Effector memory CD8-positive, alpha-beta T cell (primary cell): ENCODE measurements at regions not wholly inside any gene's neighbourhood (a gene's known extent, or its start where the extent isn't known, plus 50 kb on each side); places are given as distances from the start of the nearest gene placed in this dataset.

Experiments used
- ATAC-seq: fragments of 150-1000 bp; cut with Tn5 transposase; replicated peaks from 2 replicates; pipeline ENCODE4 v1.10.0; 2021; ENCODE audit warnings: mild to moderate bottlenecking, moderate library complexity
- DNase-seq, 3 experiments: peaks; one replicate each; pipeline ENCODE4 v3.0.0; 2021
- H3K27ac Mint-ChIP-seq, 2 donors: one replicate each; pipeline ENCODE4 v1.8.0; 2022; ENCODE audit warnings: mild to moderate bottlenecking in 2 of 2, mixed read lengths in 2 of 2, moderate library complexity in 2 of 2
- H3K27me3 Mint-ChIP-seq, 2 donors: one replicate each; pipeline ENCODE4 v1.8.0; 2022; ENCODE audit warnings: mixed read lengths in 2 of 2
- H3K36me3 Mint-ChIP-seq: one replicate; pipeline ENCODE4 v1.8.0; 2022; ENCODE audit warnings: mild to moderate bottlenecking, moderate library complexity, mixed read lengths; ENCODE audit not compliant: insufficient read depth
- H3K4me1 Mint-ChIP-seq, 2 donors: one replicate each; pipeline ENCODE4 v1.8.0; 2022; ENCODE audit warnings: low read depth in 2 of 2, mixed read lengths in 2 of 2
- H3K4me3 Mint-ChIP-seq, 2 donors: one replicate each; pipeline ENCODE4 v1.8.0; 2022; ENCODE audit warnings: mild to moderate bottlenecking in 2 of 2, mixed read lengths in 2 of 2, moderate library complexity in 2 of 2
- H3K9me3 Mint-ChIP-seq, 2 donors: one replicate each; pipeline ENCODE4 v1.8.0; 2022; ENCODE audit warnings: mixed read lengths in 2 of 2

GRCh38 chr5:74032617-74033016 lies 406.6 kb downstream of the ARHGEF28 start:
- H3K27ac Mint-ChIP-seq, result no peak overlapping the region
- H3K4me3 Mint-ChIP-seq, result no peak overlapping the region
- H3K36me3 Mint-ChIP-seq, result no peaks in the 10 kb centered on the region
- ATAC-seq (no peak), DNase-seq (no peak)
- H3K4me1 Mint-ChIP-seq, result peaks cover 5 to 7% of the 10 kb centered on the region in 2 donors
- peaks cover 11 to 25% of the 10 kb centered on the region in 2 donors for H3K27me3 Mint-ChIP-seq
- no peaks in the 10 kb centered on the region for H3K9me3 Mint-ChIP-seq

DNA sequence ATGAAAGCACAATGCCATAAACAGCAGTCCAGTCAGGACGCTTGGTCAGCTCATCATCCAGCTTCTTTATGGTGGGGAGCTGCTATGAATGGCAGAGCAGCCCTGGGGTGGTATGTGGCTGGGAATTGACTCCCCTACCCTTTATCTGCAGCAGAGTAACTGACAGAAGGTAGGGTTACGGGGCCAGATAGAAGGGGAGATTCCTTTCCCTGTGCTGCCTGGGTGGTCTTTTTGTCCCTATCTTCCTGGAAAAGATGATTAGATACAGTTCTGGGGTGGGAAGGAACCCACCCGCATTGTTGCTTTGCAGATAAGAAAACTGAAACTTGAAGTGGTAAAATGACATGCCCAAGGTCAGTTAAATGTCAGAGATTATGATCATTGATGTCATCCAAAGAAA lies 405.5 kb downstream of the ARHGEF28 start:
- DNase-seq, result no peak
- no peak overlapping the region for H3K27ac Mint-ChIP-seq
- no peak for ATAC-seq
- peaks cover 5 to 7% of the 10 kb centered on the region in 2 donors for H3K4me1 Mint-ChIP-seq
- no peaks in the 10 kb centered on the region for H3K9me3 Mint-ChIP-seq
- H3K4me3 Mint-ChIP-seq, result no peak overlapping the region
- peaks cover 11 to 25% of the 10 kb centered on the region in 2 donors for H3K27me3 Mint-ChIP-seq
- no peaks in the 10 kb centered on the region for H3K36me3 Mint-ChIP-seq

- ATAC-seq (no peak), DNase-seq (no peak)
- H3K4me3 Mint-ChIP-seq, result no peak overlapping the region
- H3K27me3 Mint-ChIP-seq, result peaks cover 11 to 25% of the 10 kb centered on the region in 2 donors
- no peaks in the 10 kb centered on the region for H3K9me3 Mint-ChIP-seq
- no peak overlapping the region for H3K27ac Mint-ChIP-seq
- H3K36me3 Mint-ChIP-seq, result no peaks in the 10 kb centered on the region
- peaks cover 3 to 5% of the 10 kb centered on the region in 2 donors for H3K4me1 Mint-ChIP-seq
Observed at GRCh38 chr5:74030821-74031220, 404.8 kb downstream of the ARHGEF28 start.

DNA sequence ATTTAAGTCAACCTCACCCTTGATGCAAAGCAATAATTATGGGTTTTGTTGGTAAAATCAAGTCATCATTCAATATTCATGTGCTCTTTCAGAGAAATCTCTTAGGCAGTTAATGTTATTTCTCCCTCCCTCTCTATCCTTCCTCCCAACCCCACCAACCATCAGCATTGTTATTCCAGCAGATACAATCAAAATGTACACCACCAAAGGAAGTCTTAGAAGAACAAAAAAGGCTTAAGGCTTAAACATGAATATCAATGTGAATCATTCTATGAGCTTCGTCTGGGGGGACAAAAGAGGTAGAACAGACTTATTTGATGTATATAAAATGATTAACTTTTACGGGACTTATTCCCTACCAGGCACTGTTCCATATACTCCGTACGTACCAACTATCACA lies 404.4 kb downstream of the ARHGEF28 start:
- no peak for ATAC-seq

DNA sequence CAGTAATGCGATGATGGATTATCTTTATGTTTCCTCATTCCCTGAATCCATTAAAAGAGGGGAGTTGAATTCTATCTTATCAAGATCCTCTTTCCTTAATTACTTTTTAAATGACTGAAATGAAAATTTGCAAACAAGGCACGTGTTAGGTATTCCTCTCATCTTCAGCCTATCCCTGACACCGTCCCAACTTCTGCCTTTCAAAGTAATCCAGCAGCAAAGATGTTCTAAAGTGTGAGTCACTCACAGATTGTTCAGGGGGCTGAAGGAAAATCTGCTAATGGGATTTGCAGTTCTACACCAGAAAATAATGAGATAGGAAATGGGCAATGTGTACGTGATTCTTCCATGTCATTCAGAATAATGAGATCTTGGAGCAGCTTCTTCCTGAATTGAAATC lies 403.0 kb downstream of the ARHGEF28 start:
- Mint-ChIP-seq H3K27me3 (peaks cover 11 to 25% of the 10 kb centered on the region in 2 donors), H3K27ac (no peak overlapping the region), H3K36me3 (no peaks in the 10 kb centered on the region), H3K9me3 (no peaks in the 10 kb centered on the region), H3K4me3 (no peak overlapping the region), H3K4me1 (no peaks in the 10 kb centered on the region)
- ATAC-seq (no peak), DNase-seq (no peak)

More for the DNA sequence above, 404.4 kb downstream of the ARHGEF28 start:
- Mint-ChIP-seq H3K4me1 (peaks cover 3 to 5% of the 10 kb centered on the region in 2 donors), H3K36me3 (no peaks in the 10 kb centered on the region), H3K9me3 (no peaks in the 10 kb centered on the region), H3K27me3 (peaks cover 11 to 25% of the 10 kb centered on the region in 2 donors), H3K27ac (no peak overlapping the region), H3K4me3 (no peak overlapping the region)
- DNase-seq, result no peak

GRCh38 chr5:74028406-74028805 lies 402.4 kb downstream of the ARHGEF28 start:
- no peaks in the 10 kb centered on the region for H3K4me1 Mint-ChIP-seq
- ATAC-seq, result no peak

DNA sequence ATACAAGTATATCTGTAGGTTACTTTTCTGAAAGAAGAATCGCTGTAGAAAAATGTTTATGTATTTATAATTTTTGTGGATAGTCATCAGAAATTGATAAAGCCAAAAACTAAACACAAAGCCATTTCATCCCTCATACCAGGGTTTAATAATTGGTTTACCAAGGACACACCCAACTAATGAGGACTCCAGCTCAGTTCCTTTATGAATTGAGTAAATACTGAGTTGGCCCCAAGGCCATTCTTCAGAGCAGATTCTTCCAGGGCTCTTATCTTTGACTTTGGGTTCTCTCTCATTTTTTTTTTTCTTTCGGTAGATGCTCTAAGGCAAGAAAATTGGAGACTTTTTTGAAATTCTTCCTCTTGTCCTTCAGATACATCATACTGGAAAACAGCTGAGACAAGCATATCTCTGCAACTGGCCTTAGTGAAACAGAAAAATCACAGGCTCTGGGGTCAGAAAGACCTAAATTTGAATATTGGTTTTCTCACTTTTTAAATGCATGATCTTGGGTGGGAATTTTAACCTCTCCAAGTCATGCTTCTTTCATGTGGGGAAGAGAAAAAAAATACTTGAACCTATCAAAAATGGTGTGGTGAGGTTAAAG lies 401.8 kb downstream of the ARHGEF28 start:
- ATAC-seq (no peak), DNase-seq (no peak)
- Mint-ChIP-seq H3K27ac (no peak overlapping the region), H3K9me3 (no peaks in the 10 kb centered on the region), H3K27me3 (peaks cover 11 to 33% of the 10 kb centered on the region in 2 donors), H3K4me3 (no peak overlapping the region), H3K4me1 (no peaks in the 10 kb centered on the region), H3K36me3 (no peaks in the 10 kb centered on the region)

More at GRCh38 chr5:74028406-74028805, 402.4 kb downstream of the ARHGEF28 start:
- Mint-ChIP-seq H3K36me3 (no peaks in the 10 kb centered on the region), H3K27ac (no peak overlapping the region), H3K27me3 (peaks cover 11 to 31% of the 10 kb centered on the region in 2 donors), H3K9me3 (no peaks in the 10 kb centered on the region), H3K4me3 (no peak overlapping the region)
- no peak for DNase-seq

GRCh38 chr5:74026310-74026709 lies 400.3 kb downstream of the ARHGEF28 start:
- no peak for DNase-seq
- Mint-ChIP-seq H3K36me3 (no peaks in the 10 kb centered on the region), H3K4me3 (no peak overlapping the region), H3K4me1 (no peaks in the 10 kb centered on the region), H3K9me3 (no peaks in the 10 kb centered on the region), H3K27me3 (peaks cover 11 to 25% of the 10 kb centered on the region in 2 donors), H3K27ac (no peak overlapping the region)
- ATAC-seq, result no peak

GRCh38 chr5:74021126-74021525 lies 395.1 kb downstream of the ARHGEF28 start:
- H3K27me3 Mint-ChIP-seq, result peaks cover 19 to 36% of the 10 kb centered on the region in 2 donors
- H3K4me3 Mint-ChIP-seq, result no peak overlapping the region
- no peak overlapping the region for H3K27ac Mint-ChIP-seq
- ATAC-seq, result no peak
- no peaks in the 10 kb centered on the region for H3K36me3 Mint-ChIP-seq
- no peaks in the 10 kb centered on the region for H3K4me1 Mint-ChIP-seq
- no peaks in the 10 kb centered on the region for H3K9me3 Mint-ChIP-seq
- no peak for DNase-seq

DNA sequence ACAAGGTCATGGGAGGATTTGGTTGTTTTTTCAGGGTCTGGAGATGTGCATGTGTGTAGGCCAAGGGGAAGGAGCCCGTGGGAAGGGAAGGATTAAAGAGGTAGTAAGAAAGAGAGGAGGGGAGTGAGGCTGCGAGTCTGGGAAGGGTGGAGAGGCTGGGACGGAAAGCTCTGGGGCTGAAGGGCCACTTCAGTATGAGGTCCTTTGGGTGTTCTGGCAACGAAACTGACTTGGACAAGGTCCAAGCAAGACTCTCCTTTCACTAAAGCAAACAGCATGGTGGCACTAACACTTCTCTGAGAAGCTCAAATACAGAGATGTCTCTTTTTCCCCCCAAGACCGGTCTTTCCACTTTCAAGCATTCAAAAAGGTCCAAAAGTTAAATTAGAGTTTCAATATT lies 394.5 kb downstream of the ARHGEF28 start:
- Mint-ChIP-seq H3K27ac (no peak overlapping the region), H3K27me3 (peaks cover 20 to 37% of the 10 kb centered on the region in 2 donors), H3K4me3 (no peak overlapping the region), H3K36me3 (no peaks in the 10 kb centered on the region), H3K4me1 (no peaks in the 10 kb centered on the region), H3K9me3 (no peaks in the 10 kb centered on the region)
- ATAC-seq (no peak), DNase-seq (no peak)

GRCh38 chr5:74019923-74020322 lies 393.9 kb downstream of the ARHGEF28 start:
- H3K9me3 Mint-ChIP-seq, result no peaks in the 10 kb centered on the region
- no peaks in the 10 kb centered on the region for H3K36me3 Mint-ChIP-seq
- no peaks in the 10 kb centered on the region for H3K4me1 Mint-ChIP-seq
- H3K4me3 Mint-ChIP-seq, result no peak overlapping the region
- no peak overlapping the region for H3K27ac Mint-ChIP-seq
- peaks cover 25 to 42% of the 10 kb centered on the region in 2 donors for H3K27me3 Mint-ChIP-seq
- DNase-seq, result no peak
- no peak for ATAC-seq

GRCh38 chr5:74017786-74018211 lies 391.8 kb downstream of the ARHGEF28 start:
- Mint-ChIP-seq H3K36me3 (no peaks in the 10 kb centered on the region), H3K9me3 (no peaks in the 10 kb centered on the region), H3K4me3 (no peak overlapping the region), H3K4me1 (no peaks in the 10 kb centered on the region), H3K27ac (no peak overlapping the region), H3K27me3 (peaks cover 35 to 36% of the 10 kb centered on the region in 2 donors)
- ATAC-seq, result no peak
- no peak for DNase-seq

DNA sequence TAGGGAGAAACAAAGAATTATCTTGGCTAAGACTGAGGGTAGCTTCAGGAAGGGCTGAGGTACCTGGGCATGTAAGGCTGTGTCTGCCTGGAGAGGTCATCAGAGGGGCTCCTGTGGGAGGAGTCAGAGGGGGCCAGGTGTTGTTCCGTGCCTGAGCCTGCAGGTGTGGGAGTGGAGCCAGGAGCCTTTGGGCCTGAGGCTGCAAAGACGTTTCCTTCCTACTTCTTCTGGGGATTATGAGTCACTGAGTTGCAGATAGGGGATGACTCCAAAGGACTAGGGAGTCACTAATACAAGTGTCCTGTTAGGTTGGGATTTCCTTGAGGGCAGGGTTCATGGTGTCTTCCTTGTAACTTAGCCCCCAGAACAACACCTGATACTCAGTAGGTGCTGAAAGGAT lies 391.1 kb downstream of the ARHGEF28 start:
- no peaks in the 10 kb centered on the region for H3K9me3 Mint-ChIP-seq
- no peak overlapping the region for H3K4me3 Mint-ChIP-seq
- peaks cover 39 to 42% of the 10 kb centered on the region in 2 donors for H3K27me3 Mint-ChIP-seq
- H3K4me1 Mint-ChIP-seq, result no peaks in the 10 kb centered on the region
- no peaks in the 10 kb centered on the region for H3K36me3 Mint-ChIP-seq
- no peak overlapping the region for H3K27ac Mint-ChIP-seq
- no peak for ATAC-seq
- DNase-seq, result no peak

DNA sequence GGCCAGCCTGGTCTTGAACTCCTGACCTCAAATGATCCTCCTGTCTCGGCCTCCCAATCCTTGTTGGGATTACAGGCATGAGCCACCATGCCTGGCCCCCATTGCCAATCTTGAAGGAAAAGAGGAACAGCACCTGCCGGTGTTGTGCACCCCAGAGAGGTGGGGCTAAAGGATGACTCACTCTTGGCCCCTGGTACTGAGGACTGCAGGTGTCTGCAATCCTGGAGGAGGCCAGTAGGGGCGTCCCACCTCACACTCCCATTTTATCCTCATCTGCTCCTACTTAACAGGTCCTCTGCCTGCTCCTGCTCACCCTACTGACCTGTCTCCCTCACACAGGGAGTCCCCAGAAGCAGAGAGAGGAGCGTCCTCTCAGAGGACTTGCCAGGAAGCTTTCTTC lies 390.4 kb downstream of the ARHGEF28 start:
- Mint-ChIP-seq H3K27ac (no peak overlapping the region), H3K9me3 (no peaks in the 10 kb centered on the region), H3K4me1 (no peaks in the 10 kb centered on the region), H3K27me3 (peaks cover 45 to 50% of the 10 kb centered on the region in 2 donors), H3K4me3 (no peak overlapping the region), H3K36me3 (no peaks in the 10 kb centered on the region)
- ATAC-seq (no peak), DNase-seq (no peak)
